HG03558 (cell line): ENCODE measurements at regions not wholly inside any gene's neighbourhood (a gene's known extent, or its start where the extent isn't known, plus 50 kb on each side); places are given as distances from the start of the nearest gene placed in this dataset.

Experiments used
- ATAC-seq: cut with Tn5 transposase; IDR thresholded peaks from one replicate; pipeline ENCODE4 v1.9.1; 2021; ENCODE audit warnings: moderate number of reproducible peaks; ENCODE audit not compliant: unreplicated experiment; ENCODE audit errors: extremely low read depth

- ATAC-seq, result no peak
Observed at GRCh38 chr10:84065804-84066601, 73.3 kb upstream of the GHITM start.

GRCh38 chr10:84074521-84074920 lies 64.8 kb upstream of the GHITM start:
- ATAC-seq, result no peak

DNA sequence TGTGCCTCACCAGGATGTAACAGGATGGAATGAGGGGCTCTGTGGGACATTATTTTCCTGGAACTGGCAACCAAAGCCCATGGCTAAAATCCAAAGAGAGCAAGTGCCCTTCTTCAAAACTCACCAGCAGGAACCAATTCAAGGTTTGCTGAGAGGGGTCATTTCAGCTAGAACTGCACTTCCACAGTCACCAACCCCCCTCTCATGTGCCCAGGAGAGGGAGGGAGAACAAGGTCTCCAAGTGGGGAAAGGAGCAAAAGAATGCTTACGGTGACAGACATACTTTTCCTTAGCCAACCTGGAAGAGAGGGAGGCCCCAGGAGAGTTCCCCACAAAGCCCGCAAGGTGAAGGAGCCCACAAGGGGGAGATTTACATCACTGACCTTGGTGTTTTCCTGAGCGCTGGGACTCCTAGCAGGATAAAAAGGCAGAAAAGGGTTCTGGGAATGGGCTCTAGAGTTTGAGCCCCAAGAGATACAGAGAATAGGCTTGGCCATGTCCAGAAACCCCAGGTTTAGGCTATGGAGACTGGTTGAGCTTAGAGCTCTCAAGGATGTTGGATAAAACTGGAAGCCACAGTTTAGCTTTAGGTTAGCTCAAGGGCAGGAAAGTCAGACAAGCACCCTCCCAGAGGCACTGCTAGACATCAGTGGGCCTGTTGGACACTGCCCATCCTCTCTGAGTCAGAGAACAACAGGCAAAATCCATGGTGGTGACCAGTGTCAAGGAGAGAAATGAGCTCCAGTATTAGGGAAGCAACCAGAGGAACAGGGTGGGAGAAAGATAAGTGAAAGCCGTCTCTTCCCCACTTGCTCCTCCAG lies 63.9 kb upstream of the GHITM start:
- ATAC-seq, result no peak

GRCh38 chr10:84076047-84076388 lies 63.3 kb upstream of the GHITM start:
- ATAC-seq, result no peak

- ATAC-seq, result no peak
Observed at GRCh38 chr10:84076540-84077195, 62.6 kb upstream of the GHITM start.

- ATAC-seq, result no peak
Observed at GRCh38 chr10:84077768-84078167, 61.5 kb upstream of the GHITM start.

DNA sequence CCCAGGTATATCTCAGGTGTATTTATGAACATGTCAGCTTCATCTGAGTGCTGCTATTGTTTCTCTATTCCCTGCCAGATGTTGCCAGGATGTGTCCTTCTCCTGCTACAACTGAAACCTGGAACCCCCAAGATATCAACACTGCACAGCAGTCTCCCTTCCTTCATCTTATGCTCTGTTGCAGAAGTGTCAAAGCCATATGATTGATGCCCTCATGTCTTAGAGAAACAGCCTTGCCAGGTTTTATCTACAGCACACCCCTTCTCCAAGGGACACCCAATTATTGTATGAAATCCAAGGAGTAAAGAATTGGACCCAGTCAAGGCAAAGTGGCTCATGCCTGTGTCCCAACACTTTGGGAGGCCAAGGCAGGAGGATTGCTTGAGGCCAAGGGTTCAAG lies 60.5 kb upstream of the GHITM start:
- no peak for ATAC-seq

DNA sequence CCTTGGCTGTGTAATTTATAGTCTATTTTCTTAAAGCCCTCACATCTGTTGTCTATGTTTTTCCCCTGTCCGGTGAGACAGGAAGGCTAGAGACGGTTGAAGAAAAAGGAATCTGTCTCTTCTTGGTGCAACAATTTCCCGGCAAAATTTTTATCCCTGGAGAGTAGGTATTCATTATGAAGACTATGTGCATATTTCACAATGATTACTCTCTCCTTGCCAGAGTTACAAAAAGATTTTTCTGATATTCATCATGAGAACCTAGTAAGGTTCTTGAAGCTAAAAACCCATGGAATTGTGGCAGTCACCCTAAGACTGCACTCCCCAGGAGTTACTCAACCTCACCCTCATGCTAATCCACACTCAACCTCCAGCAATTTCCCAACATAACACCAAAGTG lies 55.0 kb upstream of the GHITM start:
- no peak for ATAC-seq

DNA sequence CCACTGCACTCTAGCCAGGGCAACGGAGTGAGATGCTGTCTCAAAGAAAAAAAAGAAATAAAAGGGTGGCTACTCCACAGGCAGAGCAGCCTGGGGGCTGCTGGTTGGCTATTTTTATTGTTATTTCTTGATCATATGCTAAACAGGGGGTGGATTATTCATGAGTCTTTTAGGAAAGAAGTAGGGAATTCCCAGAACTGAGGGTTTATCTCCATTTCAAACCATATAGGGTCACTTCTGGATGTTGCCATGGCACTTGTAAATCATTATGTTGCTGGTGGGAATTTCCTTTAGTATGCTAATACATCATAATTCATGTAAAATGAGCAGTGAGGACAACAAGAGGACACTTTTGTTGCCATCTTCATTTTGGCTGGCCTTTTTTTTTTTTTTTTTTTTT lies 52.1 kb upstream of the GHITM start:
- ATAC-seq, result no peak

DNA sequence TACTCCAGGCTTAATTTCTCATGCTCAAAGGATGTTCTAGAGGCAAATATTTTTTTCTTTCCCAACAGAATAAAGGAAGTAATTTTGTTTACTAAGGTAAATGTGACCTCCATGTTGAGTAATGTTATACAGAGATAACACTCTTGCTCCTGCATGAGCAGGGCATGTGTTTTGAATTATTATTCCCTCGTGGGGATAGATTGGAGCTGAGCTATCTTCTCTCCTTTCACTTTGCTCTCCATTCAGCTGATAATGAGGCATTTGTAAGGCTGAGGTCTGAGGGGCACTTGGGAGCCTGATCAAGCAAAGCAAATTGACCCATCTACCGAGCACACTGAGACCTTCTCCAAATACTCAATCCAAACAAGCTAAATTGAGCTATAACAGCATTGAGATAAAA lies 50.7 kb upstream of the GHITM start:
- no peak for ATAC-seq

GRCh38 chr10:84089162-84089561 lies 50.1 kb upstream of the GHITM start:
- ATAC-seq, result no peak
